Right lobe of liver (tissue), 4 donors: ENCODE measurements at regions not wholly inside any gene's neighbourhood (a gene's known extent, or its start where the extent isn't known, plus 50 kb on each side); places are given as distances from the start of the nearest gene placed in this dataset.

Experiments
- CTCF ChIP-seq, 4 donors: fragments of 200-600 bp in 3 of 4; fragments of 450-650 bp in 1 of 4; IDR thresholded peaks; one replicate each; pipeline versions ENCODE4 v1.5.1 to v1.8.0; 2016 to 2022; ENCODE audit warnings: antibody characterized with exemption in 4 of 4, mild to moderate bottlenecking in 2 of 4
- POLR2A ChIP-seq: fragments of 450-650 bp; IDR thresholded peaks from one replicate; pipeline ENCODE4 v1.6.1; 2017; ENCODE audit warnings: antibody characterized with exemption, mild to moderate bottlenecking
- donor health status: DM: no; HTN: no; CAD: no.
- donor health status: DM: no; HTN: no; CAD: no.
- donor health status: DM: no; HTN: yes; CAD: no.

- no peak for TF ChIP-seq POLR2A
- no peak for TF ChIP-seq CTCF (IDR thresholded peaks at IDR 0.05)
Measured at GRCh38 chr22:22769434-22770279, 118.0 kb upstream of the IGLL5 start.
